NB4 (cell line): ENCODE measurements at regions not wholly inside any gene's neighbourhood (a gene's known extent, or its start where the extent isn't known, plus 50 kb on each side); places are given as distances from the start of the nearest gene placed in this dataset.

ENCODE experiments used
- POLR2A ChIP-seq: IDR thresholded peaks from 2 replicates; pipeline ENCODE4 v1.6.1; 2011; ENCODE audit warnings: mild to moderate bottlenecking; ENCODE audit not compliant: insufficient read length; ENCODE audit errors: extremely low read depth
- TF ChIP-seq, protein P1 (sequence below): IDR thresholded peaks from one replicate; pipeline ENCODE4 v1.5.1; 2012; ENCODE audit warnings: low read depth, low read length

DNA sequence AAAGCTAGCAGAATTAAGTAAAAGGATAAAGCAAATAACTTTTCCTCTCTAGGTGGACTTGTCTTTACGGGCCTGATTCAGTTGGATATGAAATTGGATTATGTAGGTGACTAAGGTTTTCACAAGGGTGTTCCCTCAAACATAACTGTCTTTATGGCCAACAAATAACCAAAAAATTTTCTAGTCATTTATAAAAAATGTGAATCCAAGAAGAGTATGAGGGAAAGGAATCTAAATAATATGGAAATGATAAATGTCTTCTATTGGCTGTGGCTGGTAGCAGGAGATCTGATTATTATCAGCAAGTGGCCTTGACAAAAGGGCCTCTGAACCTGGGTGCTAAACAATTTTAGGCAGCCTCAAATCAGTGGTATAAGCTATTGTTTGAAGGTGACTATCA lies 594.0 kb upstream of the UBE2E2 start:
- TF ChIP-seq, protein P1, sequence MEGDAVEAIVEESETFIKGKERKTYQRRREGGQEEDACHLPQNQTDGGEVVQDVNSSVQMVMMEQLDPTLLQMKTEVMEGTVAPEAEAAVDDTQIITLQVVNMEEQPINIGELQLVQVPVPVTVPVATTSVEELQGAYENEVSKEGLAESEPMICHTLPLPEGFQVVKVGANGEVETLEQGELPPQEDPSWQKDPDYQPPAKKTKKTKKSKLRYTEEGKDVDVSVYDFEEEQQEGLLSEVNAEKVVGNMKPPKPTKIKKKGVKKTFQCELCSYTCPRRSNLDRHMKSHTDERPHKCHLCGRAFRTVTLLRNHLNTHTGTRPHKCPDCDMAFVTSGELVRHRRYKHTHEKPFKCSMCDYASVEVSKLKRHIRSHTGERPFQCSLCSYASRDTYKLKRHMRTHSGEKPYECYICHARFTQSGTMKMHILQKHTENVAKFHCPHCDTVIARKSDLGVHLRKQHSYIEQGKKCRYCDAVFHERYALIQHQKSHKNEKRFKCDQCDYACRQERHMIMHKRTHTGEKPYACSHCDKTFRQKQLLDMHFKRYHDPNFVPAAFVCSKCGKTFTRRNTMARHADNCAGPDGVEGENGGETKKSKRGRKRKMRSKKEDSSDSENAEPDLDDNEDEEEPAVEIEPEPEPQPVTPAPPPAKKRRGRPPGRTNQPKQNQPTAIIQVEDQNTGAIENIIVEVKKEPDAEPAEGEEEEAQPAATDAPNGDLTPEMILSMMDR: no peak
- no peak for TF ChIP-seq POLR2A
